ENCODE measurements at regions not wholly inside any gene's neighbourhood (a gene's known extent, or its start where the extent isn't known, plus 50 kb on each side); places are given as distances from the start of the nearest gene placed in this dataset.

DNA sequence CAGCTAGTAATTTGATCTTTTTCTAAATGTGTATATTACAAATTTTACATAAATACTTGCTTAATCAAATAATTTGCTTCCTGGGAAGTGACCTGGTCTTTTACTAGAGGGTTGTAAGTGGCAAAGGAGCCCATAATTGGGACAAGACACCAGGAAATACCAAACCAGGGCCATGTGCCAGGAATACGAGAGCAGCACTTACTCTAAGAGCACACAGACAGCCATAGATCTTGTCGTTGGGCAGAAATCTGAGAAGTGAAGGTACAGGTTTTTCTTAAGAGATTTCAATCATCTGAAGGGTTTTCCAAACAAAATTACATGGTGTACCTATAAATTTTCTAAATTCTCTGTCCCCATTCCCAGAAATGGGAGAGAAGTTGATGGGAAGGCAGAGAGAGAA is 179.3 kb downstream of the HINT1 start:
- TF ChIP-seq, protein P1, sequence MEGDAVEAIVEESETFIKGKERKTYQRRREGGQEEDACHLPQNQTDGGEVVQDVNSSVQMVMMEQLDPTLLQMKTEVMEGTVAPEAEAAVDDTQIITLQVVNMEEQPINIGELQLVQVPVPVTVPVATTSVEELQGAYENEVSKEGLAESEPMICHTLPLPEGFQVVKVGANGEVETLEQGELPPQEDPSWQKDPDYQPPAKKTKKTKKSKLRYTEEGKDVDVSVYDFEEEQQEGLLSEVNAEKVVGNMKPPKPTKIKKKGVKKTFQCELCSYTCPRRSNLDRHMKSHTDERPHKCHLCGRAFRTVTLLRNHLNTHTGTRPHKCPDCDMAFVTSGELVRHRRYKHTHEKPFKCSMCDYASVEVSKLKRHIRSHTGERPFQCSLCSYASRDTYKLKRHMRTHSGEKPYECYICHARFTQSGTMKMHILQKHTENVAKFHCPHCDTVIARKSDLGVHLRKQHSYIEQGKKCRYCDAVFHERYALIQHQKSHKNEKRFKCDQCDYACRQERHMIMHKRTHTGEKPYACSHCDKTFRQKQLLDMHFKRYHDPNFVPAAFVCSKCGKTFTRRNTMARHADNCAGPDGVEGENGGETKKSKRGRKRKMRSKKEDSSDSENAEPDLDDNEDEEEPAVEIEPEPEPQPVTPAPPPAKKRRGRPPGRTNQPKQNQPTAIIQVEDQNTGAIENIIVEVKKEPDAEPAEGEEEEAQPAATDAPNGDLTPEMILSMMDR (conservative IDR thresholded peaks at IDR 0.05) = no peak
- H3K27ac ChIP-seq = peak overlapping the region; percentile 21; the same call in 1 of the 2 replicates

DNA sequence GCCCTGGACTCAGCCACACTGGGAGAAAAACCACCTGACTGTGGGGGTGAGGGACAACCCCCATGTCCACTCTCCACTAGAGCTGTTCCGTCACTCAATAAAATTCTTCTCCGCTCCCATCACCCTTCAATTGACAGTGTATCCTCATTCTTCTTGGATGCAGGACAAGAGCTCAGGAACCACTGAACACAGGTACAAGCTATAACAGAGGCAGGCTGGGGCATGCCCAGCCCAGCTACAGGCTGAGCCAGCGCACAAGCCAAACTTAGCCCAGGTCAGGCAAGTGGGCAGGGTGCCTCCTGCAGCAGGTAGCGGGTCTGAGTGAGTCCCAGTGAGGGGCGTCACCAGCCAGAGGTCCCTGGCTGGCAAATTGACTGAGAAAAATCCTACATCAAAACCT is 183.4 kb downstream of the HINT1 start:
- no peak overlapping the region for H3K27ac ChIP-seq
- TF ChIP-seq, protein P1 (conservative IDR thresholded peaks at IDR 0.05) = no peak

DNA sequence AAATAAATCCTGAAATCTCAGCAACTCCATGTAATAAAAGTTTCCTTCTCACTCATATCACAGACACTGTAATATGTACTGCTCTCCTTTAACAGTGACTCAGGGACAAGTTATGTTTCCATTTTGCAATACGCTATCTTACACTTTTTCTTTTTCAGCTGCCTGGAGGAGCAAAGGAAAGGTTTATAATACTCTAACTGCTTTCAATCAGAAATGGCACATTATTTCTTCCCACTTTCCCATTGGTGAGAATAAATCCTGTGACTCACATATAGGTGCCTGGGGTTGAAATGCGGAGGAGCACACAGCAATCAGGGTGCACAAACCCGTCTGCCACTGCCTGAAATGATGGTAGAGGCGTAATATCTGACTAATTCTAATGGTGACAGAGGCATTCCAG is 186.6 kb downstream of the HINT1 start:
- TF ChIP-seq, protein P1 (conservative IDR thresholded peaks at IDR 0.05) = no peak

DNA sequence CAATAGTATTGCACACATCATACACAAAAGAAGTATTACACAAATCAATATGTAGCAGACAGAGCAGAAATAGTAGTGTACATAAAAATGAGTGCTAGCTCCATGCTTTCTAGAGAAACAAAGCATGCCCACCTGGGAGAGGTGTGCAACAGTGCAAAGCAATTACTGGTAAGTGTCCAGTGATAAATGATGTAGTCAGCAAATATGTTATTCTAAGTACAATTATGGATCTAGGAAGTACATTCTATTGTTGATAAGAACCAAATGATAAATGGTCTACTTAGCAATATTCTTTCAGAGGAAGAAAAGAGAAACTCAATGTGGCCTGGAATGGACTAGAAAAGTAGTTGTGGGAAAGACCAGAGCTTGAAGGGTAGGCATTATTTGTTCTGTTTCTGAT is 188.6 kb downstream of the HINT1 start:
- TF ChIP-seq, protein P1 (conservative IDR thresholded peaks at IDR 0.05) = no peak
- no peak overlapping the region for H3K27ac ChIP-seq

More for the DNA sequence above, 186.6 kb downstream of the HINT1 start:
- H3K27ac ChIP-seq = no peak overlapping the region

DNA sequence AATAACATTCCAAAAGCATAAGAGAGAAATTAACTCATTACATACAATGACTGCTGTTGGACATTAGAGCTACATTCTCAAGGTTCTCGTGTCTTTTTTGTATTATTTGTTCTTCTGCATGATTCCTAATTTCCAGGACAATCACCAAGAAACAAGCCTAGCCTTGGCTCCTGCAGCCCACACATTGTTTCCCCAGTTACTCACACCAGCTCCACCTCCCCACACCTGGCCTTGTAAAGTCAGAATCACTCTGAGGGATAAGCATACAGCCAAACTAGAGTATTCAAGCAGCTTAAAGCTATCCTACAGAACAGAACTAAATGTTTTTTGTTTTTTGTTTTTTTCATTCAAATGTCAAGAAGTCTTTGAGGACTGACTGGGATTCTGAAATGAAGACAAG is 189.2 kb downstream of the HINT1 start:
- H3K27ac ChIP-seq = no peak overlapping the region
- TF ChIP-seq, protein P1 (conservative IDR thresholded peaks at IDR 0.05) = no peak

DNA sequence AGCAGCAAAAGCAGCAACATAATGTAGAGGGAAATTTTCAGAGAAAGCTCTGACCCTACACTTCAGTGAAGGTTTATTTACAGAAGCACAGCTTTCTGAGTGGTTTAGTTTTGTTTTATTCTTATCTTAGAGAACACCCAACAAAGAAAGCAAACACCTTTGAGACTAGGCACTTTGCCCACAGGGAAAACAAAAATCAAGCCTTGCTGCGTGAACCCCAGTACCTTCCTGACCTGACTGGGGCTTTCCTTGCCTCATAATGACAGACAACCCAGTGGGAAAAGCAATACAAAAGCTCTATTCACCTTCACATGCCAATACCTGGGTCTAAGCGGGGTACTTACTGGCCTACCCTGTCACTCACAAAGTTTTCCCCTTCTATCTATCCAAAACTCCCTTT is 189.8 kb downstream of the HINT1 start:
- TF ChIP-seq, protein P1 (conservative IDR thresholded peaks at IDR 0.05) = no peak
- no peak overlapping the region for H3K27ac ChIP-seq

DNA sequence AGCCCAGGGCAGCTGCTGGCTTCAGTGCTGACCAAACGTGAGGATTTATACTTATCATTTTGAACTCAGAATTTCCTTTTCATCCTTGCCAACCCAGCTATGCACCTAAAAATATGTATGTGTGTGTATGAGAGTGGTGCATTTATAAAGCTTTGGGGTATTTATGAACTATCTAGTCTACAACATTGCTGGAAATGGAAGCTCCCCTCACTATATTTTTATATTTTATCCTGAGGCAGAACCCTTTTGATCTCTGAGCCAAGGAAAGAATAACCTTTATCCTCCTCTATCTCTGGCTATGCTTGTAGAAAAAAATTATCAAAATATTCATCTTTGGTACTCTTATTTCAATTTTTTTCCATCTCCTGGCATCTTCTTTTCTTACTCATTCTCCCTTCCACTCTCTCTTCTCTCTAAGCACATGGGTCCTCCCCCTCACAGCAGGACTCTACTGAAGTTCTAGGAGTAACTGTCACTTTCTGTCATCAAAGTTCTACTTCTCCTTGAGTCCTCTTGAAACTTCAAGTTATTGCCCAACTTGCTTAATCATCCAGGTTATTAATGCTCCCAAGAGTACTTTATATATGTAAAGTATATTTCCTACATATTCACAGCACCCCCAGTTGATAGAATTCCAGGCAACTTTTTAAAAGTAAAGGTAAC is 190.9 kb downstream of the HINT1 start:
- TF ChIP-seq, protein P1 (conservative IDR thresholded peaks at IDR 0.05) = no peak

More for the DNA sequence above, 190.9 kb downstream of the HINT1 start:
- H3K27ac ChIP-seq = no peak overlapping the region

All from VCaP (cell line).